WI38 (cell line): ENCODE measurements at regions not wholly inside any gene's neighbourhood (a gene's known extent, or its start where the extent isn't known, plus 50 kb on each side); places are given as distances from the start of the nearest gene placed in this dataset.

ENCODE experiments used
- H3K4me3 ChIP-seq: 2 replicates; pipeline ENCODE4 v1.5.1; 2011; ENCODE audit warnings: low read depth, mild to moderate bottlenecking, control low read depth, low read length
- CTCF ChIP-seq: IDR thresholded peaks from 2 replicates; pipeline ENCODE4 v1.5.1; 2012; ENCODE audit warnings: low read depth, mild to moderate bottlenecking, control low read depth, low read length

- H3K4me3 ChIP-seq = no peak overlapping the region
- no peak for TF ChIP-seq CTCF
Measured at GRCh38 chr6:120652506-120652905, 681.8 kb downstream of the TBC1D32 start.

DNA sequence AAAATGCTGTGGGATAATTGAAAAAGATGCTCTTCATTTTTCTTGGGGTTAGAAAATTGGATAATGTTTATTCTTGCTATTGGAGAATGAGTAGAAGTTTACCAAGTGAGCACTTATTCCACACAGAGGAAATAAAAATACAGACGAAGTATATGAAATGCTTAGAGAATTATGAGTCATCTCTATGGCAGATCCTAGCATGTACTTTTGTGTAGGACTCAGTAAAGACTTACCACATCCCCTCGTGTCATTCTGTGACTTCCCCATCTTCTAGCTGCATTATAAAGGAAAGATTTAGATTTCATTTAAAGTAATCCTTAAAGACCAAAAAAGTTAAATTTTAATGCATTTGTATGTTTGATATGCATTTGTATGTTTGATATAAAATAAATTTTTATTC, 685.6 kb downstream of the TBC1D32 start:
- no peak overlapping the region for H3K4me3 ChIP-seq
- no peak for TF ChIP-seq CTCF

GRCh38 chr6:120646101-120646500, 688.2 kb downstream of the TBC1D32 start:
- TF ChIP-seq CTCF = no peak

DNA sequence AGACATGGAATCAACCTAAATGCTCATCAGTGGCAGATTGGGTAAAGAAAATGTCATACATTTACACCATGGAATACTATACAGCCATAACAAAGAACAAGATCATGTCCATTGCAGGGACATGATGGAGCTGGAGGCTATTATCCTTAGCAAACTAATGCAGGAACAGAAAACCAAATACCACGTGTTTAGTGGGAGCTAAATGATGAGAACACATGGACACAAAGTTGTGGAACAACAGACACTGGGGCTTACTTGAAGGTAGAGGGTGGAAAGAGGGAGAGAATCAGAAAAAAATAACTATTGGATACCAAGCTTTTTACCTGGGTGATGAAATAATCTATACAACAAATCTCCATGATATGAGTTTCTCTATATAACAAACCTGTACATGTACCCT, 701.3 kb downstream of the TBC1D32 start:
- H3K4me3 ChIP-seq = no peak overlapping the region
- TF ChIP-seq CTCF = no peak

More at GRCh38 chr6:120646101-120646500, 688.2 kb downstream of the TBC1D32 start:
- no peak overlapping the region for H3K4me3 ChIP-seq

DNA sequence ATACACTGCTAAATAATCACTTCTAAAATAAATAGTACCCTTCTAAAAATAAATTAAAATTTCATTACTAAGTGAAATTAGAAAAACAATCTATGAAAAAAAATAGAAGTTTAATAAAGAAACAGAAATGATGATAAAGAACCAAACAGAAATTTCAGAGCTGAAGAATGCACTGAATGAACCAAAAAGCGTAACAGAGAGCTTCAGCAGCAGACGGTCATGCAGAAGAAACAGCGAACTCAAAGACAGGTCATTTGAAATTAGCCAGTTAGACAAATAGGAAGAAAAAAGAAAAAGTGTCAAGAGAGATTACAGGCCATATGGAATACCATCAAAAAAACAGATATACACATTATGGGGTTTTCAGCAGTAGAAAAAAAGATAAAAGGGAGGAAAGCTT, 706.7 kb downstream of the TBC1D32 start:
- H3K4me3 ChIP-seq = no peak overlapping the region
- TF ChIP-seq CTCF = no peak

- no peak overlapping the region for H3K4me3 ChIP-seq
- TF ChIP-seq CTCF = no peak
Measured at GRCh38 chr6:120622127-120622631, 712.1 kb downstream of the TBC1D32 start.

DNA sequence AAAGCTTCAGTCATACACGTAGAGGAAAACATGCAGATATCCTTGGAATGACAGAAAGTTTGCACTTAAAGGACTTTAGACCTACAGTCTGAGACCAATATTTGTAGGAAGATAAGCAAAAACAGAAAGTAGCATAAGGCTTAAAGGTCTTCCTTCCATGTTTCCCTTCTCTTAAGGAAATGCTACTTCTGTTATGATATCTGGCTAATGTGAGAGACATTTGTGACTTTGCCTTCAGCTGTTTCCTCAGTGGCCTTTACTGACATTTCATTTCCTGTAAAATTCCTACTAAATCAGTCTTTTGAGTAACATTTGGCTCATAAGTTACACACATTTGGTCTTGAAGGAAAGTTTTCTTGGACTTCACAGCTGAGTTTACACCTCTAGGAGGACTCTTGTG, 713.4 kb downstream of the TBC1D32 start:
- no peak overlapping the region for H3K4me3 ChIP-seq
- TF ChIP-seq CTCF = no peak
